GM08714 (cell line): ENCODE measurements at regions not wholly inside any gene's neighbourhood (a gene's known extent, or its start where the extent isn't known, plus 50 kb on each side); places are given as distances from the start of the nearest gene placed in this dataset.
"Not testable (repeated sequence)": the region's sequence is repeated elsewhere in the genome, so short reads cannot be mapped to it uniquely, and the experiment has no call there.

Source experiments
- H3K4me3 ChIP-seq: fragments of 200-500 bp; sonication (Bioruptor generic); 2 replicates; pipeline ENCODE4 v1.5.1; 2014; ENCODE audit warnings: mild to moderate bottlenecking, low read length, inconsistent platforms
- ZNF274 ChIP-seq: IDR thresholded peaks from 2 replicates; pipeline ENCODE4 v1.6.1; 2012; ENCODE audit warnings: mild to moderate bottlenecking, low read depth, low read length

- TF ChIP-seq ZNF274: no peak
- H3K4me3 ChIP-seq: no peak overlapping the region
These were observed 286.2 kb downstream of the PREX1 start for GRCh38 chr20:48541581-48542071.

- no peak overlapping the region for H3K4me3 ChIP-seq
- TF ChIP-seq ZNF274: no peak
These were observed 288.9 kb downstream of the PREX1 start for GRCh38 chr20:48538856-48539255.

- no peak overlapping the region for H3K4me3 ChIP-seq
- no peak for TF ChIP-seq ZNF274
These were observed 289.6 kb downstream of the PREX1 start for GRCh38 chr20:48538058-48538825.

GRCh38 chr20:48536206-48536605 is 291.6 kb downstream of the PREX1 start:
- no peak for TF ChIP-seq ZNF274
- no peak overlapping the region for H3K4me3 ChIP-seq

GRCh38 chr20:48535556-48535955 is 292.2 kb downstream of the PREX1 start:
- no peak overlapping the region for H3K4me3 ChIP-seq
- TF ChIP-seq ZNF274: no peak

GRCh38 chr20:48532028-48532427 is 295.8 kb downstream of the PREX1 start:
- no peak for TF ChIP-seq ZNF274
- no peak overlapping the region for H3K4me3 ChIP-seq

GRCh38 chr20:48531505-48531904 is 296.3 kb downstream of the PREX1 start:
- no peak overlapping the region for H3K4me3 ChIP-seq
- TF ChIP-seq ZNF274: no peak

GRCh38 chr20:48530957-48531356 is 296.8 kb downstream of the PREX1 start:
- no peak for TF ChIP-seq ZNF274
- H3K4me3 ChIP-seq: no peak overlapping the region

GRCh38 chr20:48528346-48528745 is 299.5 kb downstream of the PREX1 start:
- no peak overlapping the region for H3K4me3 ChIP-seq
- TF ChIP-seq ZNF274: no peak

- H3K4me3 ChIP-seq: no peak overlapping the region
- TF ChIP-seq ZNF274: no peak
These were observed 300.0 kb downstream of the PREX1 start for GRCh38 chr20:48527771-48528170.

GRCh38 chr20:48526936-48527335 is 300.9 kb downstream of the PREX1 start:
- no peak for TF ChIP-seq ZNF274
- H3K4me3 ChIP-seq: no peak overlapping the region

- H3K4me3 ChIP-seq: no peak overlapping the region
- no peak for TF ChIP-seq ZNF274
These were observed 302.4 kb downstream of the PREX1 start for GRCh38 chr20:48525400-48525799.

GRCh38 chr20:48524582-48524981 is 303.2 kb downstream of the PREX1 start:
- no peak for TF ChIP-seq ZNF274
- no peak overlapping the region for H3K4me3 ChIP-seq

- H3K4me3 ChIP-seq: no peak overlapping the region
- TF ChIP-seq ZNF274: no peak
These were observed 304.4 kb downstream of the PREX1 start for GRCh38 chr20:48523191-48523995.

- no peak for TF ChIP-seq ZNF274
- H3K4me3 ChIP-seq: no peak overlapping the region
These were observed 306.7 kb downstream of the PREX1 start for GRCh38 chr20:48521121-48521520.

GRCh38 chr20:48516196-48516595 is 311.6 kb downstream of the PREX1 start:
- H3K4me3 ChIP-seq: not testable (repeated sequence)

- not testable (repeated sequence) for H3K4me3 ChIP-seq
These were observed 313.2 kb downstream of the PREX1 start for GRCh38 chr20:48514577-48514976.

GRCh38 chr20:48512539-48512938 is 315.3 kb downstream of the PREX1 start:
- H3K4me3 ChIP-seq: not testable (repeated sequence)

- H3K4me3 ChIP-seq: not testable (repeated sequence)
These were observed 322.7 kb downstream of the PREX1 start for GRCh38 chr20:48505066-48505465.
